Fibroblast of the aortic adventitia (primary cell): ENCODE measurements at regions not wholly inside any gene's neighbourhood (a gene's known extent, or its start where the extent isn't known, plus 50 kb on each side); places are given as distances from the start of the nearest gene placed in this dataset.

Experiments used
- DNase-seq: peaks from one replicate; pipeline ENCODE4 v3.0.0-alpha.2; 2010; ENCODE audit warnings: low read depth
- H3K4me3 ChIP-seq: 2 replicates; pipeline ENCODE4 v1.5.1; 2011; ENCODE audit warnings: low read depth, mild to moderate bottlenecking, control low read depth, low read length, moderate library complexity
- CTCF ChIP-seq: IDR thresholded peaks from 2 replicates; pipeline ENCODE4 v1.5.1; 2011; ENCODE audit warnings: mild to moderate bottlenecking, low read length, control low read depth, inconsistent platforms; ENCODE audit not compliant: insufficient read depth

- TF ChIP-seq CTCF, result no peak
Measured at GRCh38 chr11:81059356-81059755, 1618.5 kb upstream of the TENM4 start.

GRCh38 chr11:81052344-81053158 is 1611.7 kb upstream of the TENM4 start:
- no peak overlapping the region for H3K4me3 ChIP-seq
- DNase-seq, result no peak
- TF ChIP-seq CTCF, result no peak

More at GRCh38 chr11:81059356-81059755, 1618.5 kb upstream of the TENM4 start:
- DNase-seq, result no peak
- H3K4me3 ChIP-seq, result no peak overlapping the region

- no peak for DNase-seq
- TF ChIP-seq CTCF, result no peak
- H3K4me3 ChIP-seq, result no peak overlapping the region
Measured at GRCh38 chr11:81039916-81040524, 1599.2 kb upstream of the TENM4 start.

GRCh38 chr11:81036168-81036870 is 1595.5 kb upstream of the TENM4 start:
- TF ChIP-seq CTCF, result no peak

GRCh38 chr11:81033779-81034540 is 1593.1 kb upstream of the TENM4 start:
- H3K4me3 ChIP-seq, result no peak overlapping the region
- DNase-seq, result no peak
- no peak for TF ChIP-seq CTCF

More at GRCh38 chr11:81036168-81036870, 1595.5 kb upstream of the TENM4 start:
- H3K4me3 ChIP-seq, result no peak overlapping the region
- DNase-seq, result no peak

- H3K4me3 ChIP-seq, result no peak overlapping the region
- TF ChIP-seq CTCF, result no peak
- DNase-seq, result no peak
Measured at GRCh38 chr11:81032906-81033305, 1592.1 kb upstream of the TENM4 start.
